HEK293T (cell line): ENCODE measurements at regions not wholly inside any gene's neighbourhood (a gene's known extent, or its start where the extent isn't known, plus 50 kb on each side); places are given as distances from the start of the nearest gene placed in this dataset.
A peak's percentile ranks its signal among the peaks of the same experiment; 100 is the strongest.

Experiments used
- CTCF ChIA-PET: fragments of 350-600 bp; formaldehyde crosslinking; extraction: SDS; loops from one replicate; lab custom pipeline; 2021; ENCODE audit warnings: antibody characterized with exemption, inconsistent platforms; lab: Yijun Ruan, JAX
- POLR2A ChIA-PET: fragments of 350-600 bp; formaldehyde crosslinking; extraction: SDS; loops from one replicate; lab custom pipeline; 2020; ENCODE audit warnings: antibody characterized with exemption, inconsistent platforms; lab: Yijun Ruan, JAX
- DNase-seq: peaks from one replicate; pipeline ENCODE4 v3.0.0; 2012; ENCODE audit warnings: mixed read lengths; ENCODE audit errors: extremely low spot score
- ARNT ChIP-seq: fragments of 450-650 bp; IDR thresholded peaks from 2 replicates; pipeline ENCODE4 v1.6.1; 2017; ENCODE audit warnings: mild to moderate bottlenecking
- BHLHE40 ChIP-seq: fragments of 450-650 bp; IDR thresholded peaks from 2 replicates; pipeline ENCODE4 v1.6.1; 2016; ENCODE audit warnings: mild to moderate bottlenecking, moderate library complexity, borderline replicate concordance
- CTBP1 ChIP-seq: fragments of 450-650 bp; IDR thresholded peaks from 2 replicates; pipeline ENCODE4 v1.6.1; 2016; ENCODE audit warnings: borderline replicate concordance
- ELF4 ChIP-seq: fragments of 450-650 bp; IDR thresholded peaks from 2 replicates; pipeline ENCODE4 v1.6.1; 2017; ENCODE audit warnings: antibody characterized with exemption
- FOXA1 ChIP-seq: fragments of 450-650 bp; IDR thresholded peaks from 2 replicates; pipeline ENCODE4 v1.6.1; 2016; ENCODE audit warnings: mild to moderate bottlenecking
- FOXK2 ChIP-seq: fragments of 450-650 bp; IDR thresholded peaks from 2 replicates; pipeline ENCODE4 v1.6.1; 2016; ENCODE audit warnings: mild to moderate bottlenecking
- FOXM1 ChIP-seq: fragments of 450-650 bp; IDR thresholded peaks from 2 replicates; pipeline ENCODE4 v1.6.1; 2017; ENCODE audit warnings: mild to moderate bottlenecking, borderline replicate concordance
- HDGF ChIP-seq: fragments of 450-650 bp; IDR thresholded peaks from 2 replicates; pipeline ENCODE4 v1.6.1; 2017; ENCODE audit warnings: antibody characterized with exemption, borderline replicate concordance
- L3MBTL2 ChIP-seq: fragments of 450-650 bp; conservative IDR thresholded peaks from 2 replicates; pipeline ENCODE4 v1.6.1; 2016; ENCODE audit warnings: mild to moderate bottlenecking
- LEF1 ChIP-seq: fragments of 450-650 bp; IDR thresholded peaks from 2 replicates; pipeline ENCODE4 v1.6.1; 2017; ENCODE audit warnings: mild to moderate bottlenecking, borderline replicate concordance
- NFRKB ChIP-seq: fragments of 450-650 bp; IDR thresholded peaks from 2 replicates; pipeline ENCODE4 v1.6.1; 2016; ENCODE audit warnings: mild to moderate bottlenecking, moderate library complexity
- SP1 ChIP-seq: fragments of 450-650 bp; IDR thresholded peaks from 2 replicates; pipeline ENCODE4 v1.6.1; 2017
- SUZ12 ChIP-seq: fragments of 450-650 bp; IDR thresholded peaks from 2 replicates; pipeline ENCODE4 v1.6.1; 2016; ENCODE audit warnings: mild to moderate bottlenecking
- TARDBP ChIP-seq: fragments of 450-650 bp; IDR thresholded peaks from 2 replicates; pipeline ENCODE4 v1.6.1; 2016
- ZNF384 ChIP-seq: fragments of 450-650 bp; IDR thresholded peaks from 2 replicates; pipeline ENCODE4 v1.6.1; 2016
- TF ChIP-seq, protein P1 (sequence below): fragments of 450-650 bp; IDR thresholded peaks from 2 replicates; pipeline ENCODE4 v1.6.1; 2016

DNA sequence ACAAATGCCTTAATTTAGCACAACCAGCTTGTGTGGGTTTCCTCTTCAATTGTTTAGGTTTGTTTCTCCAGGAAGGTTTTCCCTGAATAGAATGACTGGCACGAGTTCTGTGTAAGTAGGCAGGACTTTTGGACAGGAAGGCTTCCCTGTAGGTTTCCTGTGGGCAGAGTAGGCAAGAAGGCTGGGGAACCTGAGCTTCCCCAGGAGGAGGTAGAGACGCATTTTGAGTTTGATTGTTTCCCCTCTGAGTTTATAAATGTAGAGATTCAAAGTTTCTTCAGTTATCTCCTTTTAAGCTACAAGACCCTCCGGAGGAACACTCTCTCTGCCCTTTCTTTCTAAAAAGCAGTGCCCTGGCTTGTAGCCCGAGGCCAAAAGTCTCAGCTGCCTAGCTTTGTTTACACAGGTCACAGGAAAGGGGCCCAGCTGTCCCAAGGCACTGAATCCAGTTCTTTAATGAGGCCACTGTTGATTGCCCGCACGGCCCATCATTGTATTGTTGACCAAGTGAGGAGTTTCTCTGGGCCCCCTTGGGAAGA is 66.6 kb upstream of the RDX start:
- peak; percentile 24 for DNase-seq
- CTCF ChIA-PET = interaction anchor here (0.8 to 0.9 kb wide), 3 partner anchors 62 to 162 kb away, joined by 3 to 6 read pairs (median 4); no protein-coding TSS in a partner anchor
- POLR2A ChIA-PET = interaction anchor here (0.7 to 1.0 kb wide), 2 partner anchors 58 to 69 kb away, joined by 3 read pairs; no protein-coding TSS in a partner anchor
- TF ChIP-seq ELF4 (no peak), L3MBTL2 (no peak), FOXA1 (no peak), BHLHE40 (no peak), ZNF384 (no peak), CTBP1 (no peak), TARDBP (no peak)

DNA sequence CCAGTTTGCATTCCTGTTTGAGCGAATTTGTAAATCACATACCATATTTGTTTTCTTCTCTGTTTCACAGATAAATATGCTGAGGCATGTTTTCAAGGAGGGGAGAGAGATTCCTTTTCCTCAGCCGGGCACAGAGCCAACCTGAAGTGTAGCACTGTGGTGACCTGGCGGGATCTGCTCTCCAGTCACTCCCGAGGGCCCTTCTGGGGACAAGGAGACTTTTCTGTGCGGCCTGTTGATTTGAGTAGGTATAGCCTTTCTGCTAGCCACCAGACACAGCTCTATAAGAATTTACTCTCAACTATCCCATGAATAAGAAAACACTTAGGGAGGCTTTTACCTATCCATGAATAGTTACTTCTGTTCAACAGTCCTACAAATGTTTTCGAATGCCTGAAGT is 63.5 kb upstream of the FDX1 start:
- ChIA-PET CTCF (interaction anchor here (0.6 to 2.6 kb wide), 4 partner anchors 10 to 165 kb away, joined by 3 to 9 read pairs (median 4); no protein-coding TSS in a partner anchor), POLR2A (interaction anchor here (1.3 kb wide), 1 partner anchor 70 kb away, joined by 3 read pairs; the partner anchor contains the start of gene RDX)
- DNase-seq = peak; percentile 20
- TF ChIP-seq ZNF384 (no peak), NFRKB (no peak), TARDBP (no peak), HDGF (no peak), LEF1 (no peak), FOXK2 (no peak), SP1 (no peak), CTBP1 (no peak), SUZ12 (no peak), L3MBTL2 (no peak), FOXA1 (no peak), ARNT (no peak)

DNA sequence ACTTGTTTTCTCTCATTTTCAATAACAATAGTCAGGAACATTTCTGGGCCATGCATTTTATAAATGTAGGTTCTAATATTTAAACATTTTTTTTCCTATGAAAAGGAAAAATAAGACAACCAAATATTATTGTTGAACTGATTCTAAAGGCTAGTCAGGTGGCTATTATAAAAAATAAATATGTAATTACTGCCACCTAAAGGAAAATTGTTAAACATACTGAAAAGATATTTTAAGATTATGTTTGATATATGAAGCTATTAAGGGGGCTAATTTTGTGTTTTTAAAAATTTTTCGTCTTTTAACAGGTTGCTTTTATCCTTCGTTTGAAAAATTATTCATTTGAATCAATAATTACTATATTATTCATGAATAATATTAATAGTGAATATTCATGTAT is 62.2 kb upstream of the FDX1 start:
- DNase-seq = no peak
- TF ChIP-seq FOXK2 = no peak
- TF ChIP-seq FOXA1 = no peak
- TF ChIP-seq LEF1 = no peak
- no peak for TF ChIP-seq NFRKB
- no peak for TF ChIP-seq ZNF384
- no peak for TF ChIP-seq SP1
- TF ChIP-seq TARDBP = no peak
- TF ChIP-seq, protein P1, sequence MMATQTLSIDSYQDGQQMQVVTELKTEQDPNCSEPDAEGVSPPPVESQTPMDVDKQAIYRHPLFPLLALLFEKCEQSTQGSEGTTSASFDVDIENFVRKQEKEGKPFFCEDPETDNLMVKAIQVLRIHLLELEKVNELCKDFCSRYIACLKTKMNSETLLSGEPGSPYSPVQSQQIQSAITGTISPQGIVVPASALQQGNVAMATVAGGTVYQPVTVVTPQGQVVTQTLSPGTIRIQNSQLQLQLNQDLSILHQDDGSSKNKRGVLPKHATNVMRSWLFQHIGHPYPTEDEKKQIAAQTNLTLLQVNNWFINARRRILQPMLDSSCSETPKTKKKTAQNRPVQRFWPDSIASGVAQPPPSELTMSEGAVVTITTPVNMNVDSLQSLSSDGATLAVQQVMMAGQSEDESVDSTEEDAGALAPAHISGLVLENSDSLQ = no peak
- TF ChIP-seq SUZ12 = no peak
- no peak for TF ChIP-seq ELF4
- TF ChIP-seq CTBP1 = no peak
- TF ChIP-seq L3MBTL2 = no peak
- no peak for TF ChIP-seq HDGF
- no peak for TF ChIP-seq FOXM1
- CTCF ChIA-PET = interaction anchor here (0.8 to 2.6 kb wide), 4 partner anchors 10 to 167 kb away, joined by 3 to 9 read pairs (median 4); no protein-coding TSS in a partner anchor
- POLR2A ChIA-PET = interaction anchor here (1.1 to 1.3 kb wide), 2 partner anchors 62 to 72 kb away, joined by 3 read pairs; partner anchors contain the start of gene RDX

DNA sequence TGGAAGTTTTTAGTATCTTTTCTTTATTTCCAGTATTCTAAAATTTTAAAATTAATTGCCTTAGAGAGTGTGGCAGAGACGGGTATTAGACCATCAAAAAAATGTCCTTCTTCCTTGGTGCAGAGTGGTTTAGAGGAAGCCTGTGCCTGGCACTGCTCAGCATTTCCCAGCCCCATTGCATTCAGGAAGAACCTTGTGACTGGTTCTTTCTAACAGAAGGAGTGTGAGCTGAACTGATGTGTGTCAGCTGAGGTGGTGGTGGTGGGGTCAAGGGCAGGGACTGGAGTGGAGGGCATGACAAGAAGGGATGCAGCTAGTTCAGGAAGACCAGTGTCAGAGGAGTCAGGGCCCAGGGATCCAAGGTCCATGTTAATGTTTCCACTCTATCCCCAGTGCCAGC is 58.7 kb upstream of the FDX1 start:
- DNase-seq = no peak
- ChIA-PET POLR2A (no interaction called here), CTCF (no interaction called here)
- TF ChIP-seq NFRKB = no peak
- TF ChIP-seq LEF1 = no peak
- TF ChIP-seq FOXM1 = no peak
- no peak for TF ChIP-seq ZNF384

DNA sequence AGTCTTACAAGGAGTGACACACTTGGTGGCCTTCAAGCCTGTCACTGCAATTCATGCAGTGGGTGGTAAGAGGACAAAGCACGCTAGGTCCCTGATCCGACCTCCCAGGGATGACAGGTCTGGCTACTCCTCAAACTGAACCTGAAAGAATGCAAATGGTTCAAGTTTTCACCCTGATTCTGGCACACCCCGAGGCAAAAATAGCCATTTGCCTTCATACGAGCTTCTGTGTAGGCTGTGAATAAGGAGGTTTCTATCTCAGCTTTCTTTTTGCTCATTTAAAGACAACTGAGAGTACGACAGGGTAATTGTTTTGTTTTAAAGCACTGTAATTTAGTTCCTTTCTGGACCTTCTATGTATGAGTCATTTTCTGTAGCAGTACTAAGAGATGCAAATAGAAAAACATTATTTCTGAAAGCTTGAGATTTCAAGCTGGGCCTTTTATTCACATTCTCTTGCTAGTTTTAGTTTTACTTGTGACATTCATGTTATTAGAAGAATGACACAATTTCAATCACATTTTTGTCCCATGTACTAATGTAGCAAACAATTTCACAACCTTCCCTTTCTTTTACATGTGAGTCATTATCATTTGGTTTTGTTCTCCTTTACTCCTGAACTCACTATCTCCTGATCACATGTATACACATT is 56.6 kb upstream of the FDX1 start:
- ChIA-PET POLR2A (interaction anchor here (1.3 kb wide), 1 partner anchor 56 kb away, joined by 4 read pairs; the partner anchor contains the start of gene FDX1), CTCF (interaction anchor here (0.6 to 2.0 kb wide), 2 partner anchors 15 to 172 kb away, joined by 3 to 6 read pairs; no protein-coding TSS in a partner anchor)
- no peak for DNase-seq
- no peak for TF ChIP-seq BHLHE40
- no peak for TF ChIP-seq FOXM1
- TF ChIP-seq CTBP1 = no peak
- TF ChIP-seq, protein P1 = no peak
- no peak for TF ChIP-seq FOXK2
- no peak for TF ChIP-seq SUZ12
- no peak for TF ChIP-seq ARNT
- no peak for TF ChIP-seq TARDBP
- no peak for TF ChIP-seq NFRKB

DNA sequence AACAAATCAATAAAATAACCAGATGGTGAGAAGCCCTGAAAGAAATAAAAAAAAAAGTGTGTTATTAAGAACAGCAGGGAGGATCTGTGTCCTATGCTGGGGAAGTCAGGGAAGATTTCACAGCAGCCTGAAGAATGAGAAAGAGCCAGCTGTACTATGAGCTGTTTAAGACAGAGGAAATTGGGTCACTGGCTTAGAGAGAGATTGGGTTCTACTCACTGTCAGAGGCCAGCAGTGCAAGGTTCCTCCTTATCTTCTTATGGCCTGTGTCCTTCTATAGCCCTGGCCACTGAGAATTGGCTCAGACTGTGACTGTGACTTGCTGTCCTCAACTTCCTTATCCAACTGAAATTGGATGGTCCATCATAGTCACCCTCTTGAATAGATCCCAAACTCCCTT is 54.8 kb upstream of the FDX1 start:
- no peak for DNase-seq
- TF ChIP-seq LEF1 (no peak), SUZ12 (no peak), ELF4 (no peak), FOXA1 (no peak), NFRKB (no peak)
- CTCF ChIA-PET = no interaction called here
- POLR2A ChIA-PET = no interaction called here

DNA sequence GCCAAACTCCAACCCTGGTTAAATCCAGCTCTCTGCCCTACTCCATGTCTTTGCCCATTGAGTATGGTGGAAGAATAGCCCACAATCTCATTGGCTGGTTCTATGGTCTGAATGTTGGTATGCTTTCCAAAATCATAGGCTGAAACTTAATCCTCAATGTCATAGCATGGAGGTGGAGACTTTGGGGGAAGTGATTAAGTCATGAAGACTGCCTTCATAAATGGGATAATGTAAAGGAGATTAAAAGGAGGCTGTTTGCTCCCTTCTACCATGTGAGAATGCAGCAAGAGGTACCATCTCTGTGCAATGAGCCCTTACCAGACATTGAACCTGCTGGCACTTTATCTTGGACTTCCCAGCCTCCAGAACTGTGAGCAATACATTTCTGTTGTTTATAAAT is 54.4 kb upstream of the FDX1 start:
- TF ChIP-seq FOXM1 (no peak), ELF4 (no peak), L3MBTL2 (no peak), SP1 (no peak), ZNF384 (no peak), TARDBP (no peak), HDGF (no peak), NFRKB (no peak), SUZ12 (no peak), FOXA1 (no peak), LEF1 (no peak)
- TF ChIP-seq, protein P1 = no peak
- POLR2A ChIA-PET = no interaction called here
- CTCF ChIA-PET = interaction anchor here (1.0 kb wide), 1 partner anchor 10 kb away, joined by 3 read pairs; no protein-coding TSS in a partner anchor
- DNase-seq = no peak
